H1 (cell line): ENCODE measurements at regions not wholly inside any gene's neighbourhood (a gene's known extent, or its start where the extent isn't known, plus 50 kb on each side); places are given as distances from the start of the nearest gene placed in this dataset.

ENCODE experiments used
- CTCF ChIA-PET: fragments of 300-600 bp; sonication (Branson Sonifier 250); formaldehyde crosslinking; loops from one replicate; lab custom pipeline; 2021; ENCODE audit not compliant: partially characterized antibody; lab: Charles Lee
- POLR2A ChIA-PET: fragments of 300-600 bp; sonication (Branson Sonifier 250); formaldehyde crosslinking; loops from one replicate; lab custom pipeline; 2021; ENCODE audit warnings: inconsistent platforms; ENCODE audit not compliant: partially characterized antibody; lab: Charles Lee
- DNase-seq, 2 experiments: peaks; one replicate each; pipeline versions ENCODE4 v3.0.0 to v3.0.0-alpha.2; 2010 to 2022; ENCODE audit warnings: low spot score in 2 of 2, low read depth in 1 of 2, mixed read lengths in 1 of 2
- FAIRE-seq: peaks from 2 replicates; lab custom pipeline; 2011; peaks lifted over from hg19 to GRCh38; lab: Jason Lieb, UNC
- H2AFZ ChIP-seq: 2 replicates; pipeline ENCODE4 v1.8.1; 2012; ENCODE audit warnings: low read length, inconsistent platforms
- H2AK5ac ChIP-seq: 2 replicates; pipeline ENCODE4 v1.6.1; 2013; ENCODE audit warnings: low read depth, low read length
- H2BK120ac ChIP-seq: replicated peaks from 2 replicates; pipeline ENCODE3; 2013; ENCODE audit warnings: low read depth, low read length, inconsistent platforms
- H2BK12ac ChIP-seq: 2 replicates; pipeline ENCODE4 v1.6.1; 2013; ENCODE audit warnings: low read depth, low read length
- H2BK15ac ChIP-seq: 2 replicates; pipeline ENCODE4 v1.6.1; 2013; ENCODE audit warnings: low read length
- H2BK20ac ChIP-seq: 2 replicates; pipeline ENCODE4 v1.6.1; 2013; ENCODE audit warnings: low read length
- H2BK5ac ChIP-seq: 2 replicates; pipeline ENCODE4 v1.6.1; 2013; ENCODE audit warnings: low read depth, low read length
- H3K14ac ChIP-seq: 2 replicates; pipeline ENCODE4 v1.6.1; 2013; ENCODE audit warnings: inconsistent platforms; ENCODE audit not compliant: insufficient read length
- H3K18ac ChIP-seq: 2 replicates; pipeline ENCODE4 v1.6.1; 2013; ENCODE audit warnings: low read length; ENCODE audit errors: extremely low read depth
- H3K23ac ChIP-seq: 2 replicates; pipeline ENCODE4 v1.6.1; 2013; ENCODE audit warnings: inconsistent platforms; ENCODE audit not compliant: insufficient read length
- H3K23me2 ChIP-seq: 2 replicates; pipeline ENCODE4 v1.6.1; 2013; ENCODE audit warnings: low read depth, low read length
- H3K27ac ChIP-seq: 2 replicates; pipeline ENCODE4 v1.6.1; 2011; ENCODE audit warnings: low read depth, low read length, inconsistent platforms
- H3K27me3 ChIP-seq, 4 experiments: replicated peaks in 1 of 4; 1 replicate in 1 of 4; 2 replicates in 3 of 4; pipeline versions ENCODE4 v1.6.1 to v1.8.1; 2011 to 2013; ENCODE audit warnings: low read length in 3 of 4, mild to moderate bottlenecking in 3 of 4, inconsistent platforms in 2 of 4, mixed read lengths in 2 of 4, moderate library complexity in 1 of 4; ENCODE audit not compliant: control insufficient read depth in 3 of 4, insufficient read depth in 3 of 4; ENCODE audit errors: extremely low read depth in 1 of 4
- H3K36me3 ChIP-seq, 4 experiments: 2 replicates each; pipeline versions ENCODE4 v1.6.1 to v1.8.1; 2011 to 2013; ENCODE audit warnings: mild to moderate bottlenecking in 4 of 4, low read length in 3 of 4, moderate library complexity in 2 of 4, control low read depth in 1 of 4, inconsistent platforms in 1 of 4; ENCODE audit not compliant: insufficient read depth in 4 of 4, control insufficient read depth in 2 of 4
- H3K4ac ChIP-seq: replicated peaks from 2 replicates; pipeline ENCODE3; 2013; ENCODE audit warnings: low read length, low read depth, mixed read lengths, inconsistent platforms; ENCODE audit not compliant: insufficient read length
- H3K4me1 ChIP-seq, 4 experiments: replicated peaks in 1 of 4; 1 replicate in 1 of 4; 2 replicates in 3 of 4; pipeline versions ENCODE4 v1.6.1 to v1.8.1; 2011 to 2013; ENCODE audit warnings: low read length in 3 of 4, inconsistent platforms in 2 of 4, mixed read lengths in 1 of 4; ENCODE audit not compliant: insufficient read depth in 4 of 4, control insufficient read depth in 3 of 4
- H3K4me2 ChIP-seq, 2 experiments: 2 replicates each; pipeline versions ENCODE4 v1.6.1 to v1.8.1; 2011 to 2013; ENCODE audit warnings: low read depth in 2 of 2, low read length in 2 of 2, control low read depth in 1 of 2, inconsistent platforms in 1 of 2, mild to moderate bottlenecking in 1 of 2; ENCODE audit not compliant: insufficient read depth in 1 of 2
- H3K4me3 ChIP-seq, 4 experiments: fragments of 200-600, 300-600 bp in 1 of 4; sonication (generic), shearing (Covaris generic), sonication (Bioruptor Twin) in 1 of 4; 2 replicates each; pipeline versions ENCODE4 v1.5.1 to v1.8.1; 2011 to 2016; ENCODE audit warnings: low read length in 4 of 4, low read depth in 3 of 4, control low read depth in 2 of 4, inconsistent platforms in 2 of 4, mild to moderate bottlenecking in 2 of 4, mixed read lengths in 1 of 4, moderate library complexity in 1 of 4; ENCODE audit not compliant: insufficient read depth in 2 of 4; ENCODE audit errors: extremely low read depth in 1 of 4
- H3K56ac ChIP-seq: replicated peaks from 2 replicates; pipeline ENCODE3; 2013; ENCODE audit warnings: low read depth, mild to moderate bottlenecking, mixed read lengths, low read length, inconsistent platforms; ENCODE audit not compliant: insufficient read length
- H3K79me1 ChIP-seq: 2 replicates; pipeline ENCODE4 v1.6.1; 2013; ENCODE audit warnings: low read depth, low read length, control low read depth
- H3K79me2 ChIP-seq, 2 experiments: 2 replicates each; pipeline versions ENCODE4 v1.6.1 to v1.8.1; 2012 to 2013; ENCODE audit warnings: low read length in 2 of 2, mild to moderate bottlenecking in 2 of 2, inconsistent platforms in 1 of 2; ENCODE audit not compliant: insufficient read depth in 2 of 2, control insufficient read depth in 1 of 2
- H3K9ac ChIP-seq, 4 experiments: replicated peaks in 1 of 4; 1 replicate in 1 of 4; 2 replicates in 3 of 4; pipeline versions ENCODE4 v1.6.1 to v1.8.1; 2011 to 2013; ENCODE audit warnings: low read depth in 3 of 4, low read length in 3 of 4, control low read depth in 2 of 4, mild to moderate bottlenecking in 2 of 4, moderate library complexity in 2 of 4, inconsistent platforms in 1 of 4; ENCODE audit errors: extremely low read depth in 1 of 4
- H3K9me3 ChIP-seq, 2 experiments: 2 replicates each; pipeline versions ENCODE4 v1.6.1 to v1.8.1; 2012 to 2013; ENCODE audit warnings: mild to moderate bottlenecking in 2 of 2, moderate library complexity in 2 of 2, control low read depth in 1 of 2, inconsistent platforms in 1 of 2, low read depth in 1 of 2, low read length in 1 of 2, mixed read lengths in 1 of 2; ENCODE audit not compliant: insufficient read depth in 2 of 2
- H4K20me1 ChIP-seq, 2 experiments: replicated peaks in 1 of 2; 2 replicates each; pipeline versions ENCODE3 to v1.8.1; 2011 to 2013; ENCODE audit warnings: inconsistent platforms in 2 of 2, low read length in 2 of 2, mild to moderate bottlenecking in 1 of 2; ENCODE audit not compliant: insufficient read depth in 2 of 2, control insufficient read depth in 1 of 2
- H4K5ac ChIP-seq: 2 replicates; pipeline ENCODE4 v1.6.1; 2013; ENCODE audit warnings: low read length, low read depth, mixed read lengths, inconsistent platforms; ENCODE audit not compliant: insufficient read length
- H4K8ac ChIP-seq: 2 replicates; pipeline ENCODE4 v1.8.0; 2013; ENCODE audit warnings: mild to moderate bottlenecking, moderate library complexity, low read length, inconsistent platforms; ENCODE audit not compliant: insufficient read depth; ENCODE audit errors: extremely low read depth
- H4K91ac ChIP-seq: replicated peaks from 2 replicates; pipeline ENCODE3; 2013; ENCODE audit warnings: low read length, mixed read lengths, inconsistent platforms; ENCODE audit not compliant: insufficient read length
- ASH2L ChIP-seq: fragments of 200-600, 300-600 bp; sonication (generic); IDR thresholded peaks from one replicate; pipeline ENCODE4 v1.7.1; 2017; ENCODE audit warnings: low read length
- BRCA1 ChIP-seq: IDR thresholded peaks from 2 replicates; pipeline ENCODE4 v1.6.1; 2012; ENCODE audit warnings: low read depth, low read length, improper control_type of control experiment
- CEBPB ChIP-seq: IDR thresholded peaks from 2 replicates; pipeline ENCODE4 v1.6.1; 2012; ENCODE audit warnings: low read depth, low read length
- CREB1 ChIP-seq: IDR thresholded peaks from 2 replicates; pipeline ENCODE4 v1.6.1; 2012; ENCODE audit warnings: inconsistent platforms
- NANOG ChIP-seq: IDR thresholded peaks from 2 replicates; pipeline ENCODE4 v1.6.1; 2011; ENCODE audit warnings: low read length, low read depth, mild to moderate bottlenecking, inconsistent platforms; ENCODE audit not compliant: insufficient read depth, poor library complexity, severe bottlenecking
- POLR2AphosphoS5 ChIP-seq: IDR thresholded peaks from 2 replicates; pipeline ENCODE4 v1.6.1; 2011; ENCODE audit warnings: low read depth, low read length
- SUZ12 ChIP-seq: fragments of 200-600 bp; sonication (generic); IDR thresholded peaks from 2 replicates; pipeline ENCODE4 v1.6.1; 2012; ENCODE audit warnings: mild to moderate bottlenecking, inconsistent platforms, low read length, moderate library complexity, mixed read lengths
- WGBS, 2 experiments: shearing (Covaris generic) in 1 of 2; methylation state at CpG; one replicate each; pipeline versions ENCODE4 v1.1.6 to v1.1.7; 2013 to 2015; ENCODE audit warnings: low lambda C conversion rate in 2 of 2, mixed read lengths in 2 of 2, inconsistent platforms in 1 of 2, low coverage in 1 of 2, missing lambda C conversion rate in 1 of 2; ENCODE audit not compliant: insufficient replicate concordance in 2 of 2, insufficient coverage in 1 of 2, insufficient read length in 1 of 2; ENCODE audit errors: extremely low coverage in 1 of 2, missing lambda C conversion rate in 1 of 2; 5-methylcytosine and 5-hydroxymethylcytosine counted together

GRCh38 chr20:50308513-50309279, 118.1 kb downstream of the CEBPB start:
- no peak for FAIRE-seq
- WGBS, 2 experiments, result 71% methylated on average over 11 of the region's 20 CpGs; no CpG with 5 or more reads in 1 of the 2 experiments
- Histone ChIP-seq H2BK120ac (peak overlapping the region; percentile 28), H2BK12ac (peak overlapping the region; percentile 80; the same call in 1 of the 2 replicates), H3K23me2 (no peaks in the 10 kb centered on the region), H2BK5ac (peak overlapping the region; percentile 78; the same call in 1 of the 2 replicates), H3K36me3 (no peaks in the 10 kb centered on the region), H3K27ac (no peak overlapping the region), H4K91ac (peak overlapping the region; percentile 25), H2AK5ac (no peak overlapping the region), H3K14ac (no peak overlapping the region), H2BK20ac (peak overlapping the region; percentile 32; the same call in 1 of the 2 replicates), H3K4me3 (0 out of 8 replicates have a peak overlapping the region, but pooled peaks of 1 of the 4 experiments have one; percentile 12), H3K9ac (no peak overlapping the region), H3K4me2 (no peak overlapping the region), H3K4me1 (peaks cover 0 to 12% (median 5%) of the 10 kb centered on the region in 4 experiments; a peak in 5 of 7 replicates), H4K8ac (peak overlapping the region; percentile 90; the same call in 1 of the 2 replicates), H3K9me3 (no peaks in the 10 kb centered on the region), H3K4ac (no peak overlapping the region), H3K79me1 (no peaks in the 10 kb centered on the region), H3K56ac (no peak overlapping the region), H2BK15ac (peak overlapping the region; percentile 46; the same call in 1 of the 2 replicates), H3K79me2 (no peaks in the 10 kb centered on the region), H3K18ac (peak overlapping the region; percentile 83; the same call in 1 of the 2 replicates), H3K23ac (no peak overlapping the region), H2AFZ (peak overlapping the region; percentile 78; the same call in 1 of the 2 replicates), H4K5ac (peak overlapping the region; percentile 38), H4K20me1 (no peaks in the 10 kb centered on the region), H3K27me3 (no peaks in the 10 kb centered on the region)
- CTCF ChIA-PET, result interaction anchor here (0.8 to 1.8 kb wide), 5 partner anchors 9 to 156 kb away, joined by 3 to 6 read pairs (median 3); no protein-coding TSS in a partner anchor
- POLR2A ChIA-PET, result interaction anchor here (0.8 to 3.0 kb wide), 3 partner anchors 9 to 118 kb away, joined by 3 to 8 read pairs (median 8); partner anchors contain the start of gene CEBPB
- DNase-seq, result no peak
- TF ChIP-seq CEBPB (no peak), POLR2AphosphoS5 (no peak), BRCA1 (no peak), SUZ12 (no peak), ASH2L (peak; percentile 33), CREB1 (peak; percentile 89), NANOG (no peak)
